ENCODE measurements at regions not wholly inside any gene's neighbourhood (a gene's known extent, or its start where the extent isn't known, plus 50 kb on each side); places are given as distances from the start of the nearest gene placed in this dataset.

DNA sequence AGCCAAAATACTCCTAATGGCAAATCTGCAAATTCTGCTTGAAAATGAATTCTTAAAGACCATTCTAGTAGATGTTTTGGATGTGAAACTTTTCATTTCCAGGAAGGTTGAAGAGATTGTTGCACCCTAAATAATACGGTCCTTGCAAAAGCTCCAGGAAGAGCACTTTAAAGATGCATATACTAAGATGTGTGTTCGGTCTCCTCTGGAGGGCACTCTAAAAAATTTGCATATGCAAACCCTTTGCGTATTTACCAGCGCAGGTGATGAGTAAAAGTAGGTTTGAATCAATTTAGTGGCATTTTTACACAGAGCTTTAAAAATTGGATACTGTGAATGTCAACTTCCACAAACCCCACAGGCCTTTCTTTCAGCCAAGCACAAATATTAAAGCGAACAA lies 378.1 kb upstream of the SORCS1 start:
- Histone ChIP-seq H3K14ac (ENCODE audit: insufficient read length) (no peak overlapping the region), H4K8ac (ENCODE audit: extremely low read depth, insufficient read depth, low read length) (no peak overlapping the region), H3K56ac (replicated peaks; ENCODE audit: insufficient read length, low read depth, low read length) (no peak overlapping the region), H4K91ac (replicated peaks; ENCODE audit: insufficient read length, low read length) (no peak overlapping the region), H4K20me1 (replicated peaks in 1 of 2; ENCODE audit: control insufficient read depth in 1 of 2, insufficient read depth in 2 of 2, low read length in 2 of 2) (no peaks in the 10 kb centered on the region), H3K27ac (ENCODE audit: low read depth, low read length) (no peak overlapping the region), H3K23ac (ENCODE audit: insufficient read length) (no peak overlapping the region), H2BK120ac (replicated peaks; ENCODE audit: low read depth, low read length) (no peak overlapping the region), H4K5ac (ENCODE audit: insufficient read length, low read depth, low read length) (no peak overlapping the region), H3K4me1 (replicated peaks in 1 of 4; ENCODE audit: control insufficient read depth in 3 of 4, insufficient read depth in 4 of 4, low read length in 3 of 4) (peaks cover 0 to 5% (median 2%) of the 10 kb centered on the region in 4 experiments; a peak in 4 of 7 replicates), H3K23me2 (ENCODE audit: low read depth, low read length) (no peaks in the 10 kb centered on the region), H3K4me3 (ENCODE audit: extremely low read depth in 1 of 4, insufficient read depth in 2 of 4, low read depth in 3 of 4, low read length in 4 of 4) (no peak overlapping the region), H3K9me3 (ENCODE audit: insufficient read depth in 2 of 2, low read depth in 1 of 2, low read length in 1 of 2) (no peaks in the 10 kb centered on the region), H3K18ac (ENCODE audit: extremely low read depth, low read length) (no peak overlapping the region), H3K4ac (replicated peaks; ENCODE audit: insufficient read length, low read depth, low read length) (no peak overlapping the region), H2AK5ac (ENCODE audit: low read depth, low read length) (no peak overlapping the region), H2BK12ac (ENCODE audit: low read depth, low read length) (no peak overlapping the region), H2BK20ac (ENCODE audit: low read length) (no peak overlapping the region), H3K79me1 (ENCODE audit: low read depth, low read length) (no peaks in the 10 kb centered on the region), H3K79me2 (ENCODE audit: control insufficient read depth in 1 of 2, insufficient read depth in 2 of 2, low read length in 2 of 2) (no peaks in the 10 kb centered on the region), H3K27me3 (replicated peaks in 1 of 4; ENCODE audit: control insufficient read depth in 3 of 4, extremely low read depth in 1 of 4, insufficient read depth in 3 of 4, low read length in 3 of 4) (no peaks in the 10 kb centered on the region), H2BK5ac (ENCODE audit: low read depth, low read length) (no peak overlapping the region), H3K4me2 (ENCODE audit: insufficient read depth in 1 of 2, low read depth in 2 of 2, low read length in 2 of 2) (no peak overlapping the region), H3K36me3 (ENCODE audit: control insufficient read depth in 2 of 4, insufficient read depth in 4 of 4, low read length in 3 of 4) (no peaks in the 10 kb centered on the region), H2BK15ac (ENCODE audit: low read length) (no peak overlapping the region), H2AFZ (ENCODE audit: low read length) (no peak overlapping the region), H3K9ac (replicated peaks in 1 of 4; ENCODE audit: extremely low read depth in 1 of 4, low read depth in 3 of 4, low read length in 3 of 4) (no peak overlapping the region)
- DNase-seq (ENCODE audit: low read depth in 1 of 2, low spot score in 2 of 2): no peak
- TF ChIP-seq CBX8 (IDR thresholded peaks at IDR 0.05; ENCODE audit: borderline replicate concordance, low read depth, low read length) (no peak), POU5F1 (IDR thresholded peaks at IDR 0.05; ENCODE audit: low read depth, low read length) (peak; percentile 69; the same call in 1 of the 2 replicates)
- ChIA-PET CTCF (ENCODE audit: partially characterized antibody) (interaction anchor here (1.0 to 1.9 kb wide), 3 partner anchors 10 to 12 kb away, joined by 3 to 9 read pairs (median 4); no protein-coding TSS in a partner anchor), POLR2A (ENCODE audit: partially characterized antibody) (no interaction called here)
- FAIRE-seq: no peak
- 47% methylated on average over 5 of the region's 5 CpGs; no CpG with 5 or more reads in 1 of the 2 experiments for WGBS, 2 experiments (ENCODE audit: extremely low coverage in 1 of 2, insufficient coverage in 1 of 2, insufficient read length in 1 of 2, insufficient replicate concordance in 2 of 2, low coverage in 1 of 2, low lambda C conversion rate in 2 of 2, missing lambda C conversion rate in 1 of 2)
